ENCODE measurements at regions not wholly inside any gene's neighbourhood (a gene's known extent, or its start where the extent isn't known, plus 50 kb on each side); places are given as distances from the start of the nearest gene placed in this dataset.

GRCh38 chr11:112548641-112549040 lies 288.0 kb upstream of the PLET1 start:
- CTCF ChIA-PET: interaction anchor here (0.6 kb wide), 1 partner anchor 1619 kb away, joined by 3 read pairs; no protein-coding TSS in a partner anchor
- Mint-ChIP-seq H3K4me1 (ENCODE audit: low read depth) (peaks cover 5% of the 10 kb centered on the region), H3K9me3 (no peaks in the 10 kb centered on the region), H3K36me3 (ENCODE audit: low read depth) (no peaks in the 10 kb centered on the region), H3K27ac (no peak overlapping the region), H3K27me3 (no peaks in the 10 kb centered on the region), H3K4me3 (no peak overlapping the region)
- intact Hi-C loops (cut with DNase I, micrococcal nuclease): no loop called here
- Histone ChIP-seq H3K36me3 (ENCODE audit: insufficient read depth, low read length) (no peaks in the 10 kb centered on the region), H3K4me3 (ENCODE audit: low read length) (no peak overlapping the region), H3K9me3 (ENCODE audit: control insufficient read depth in 1 of 2, insufficient read depth in 1 of 2, low read length in 2 of 2) (no peaks in the 10 kb centered on the region), H3K4me1 (ENCODE audit: insufficient read depth, low read length) (no peaks in the 10 kb centered on the region), H3K27ac (ENCODE audit: low read depth in 1 of 2, low read length in 2 of 2) (no peak overlapping the region), H3K27me3 (ENCODE audit: control insufficient read depth in 1 of 2, insufficient read depth in 2 of 2, low read length in 2 of 2) (peaks cover 0 to 4% of the 10 kb centered on the region in 2 experiments)
- ATAC-seq (ENCODE audit: poor library complexity): no peak
- POLR2A ChIA-PET: no interaction called here
- no peak for DNase-seq
- TF ChIP-seq, protein P1, sequence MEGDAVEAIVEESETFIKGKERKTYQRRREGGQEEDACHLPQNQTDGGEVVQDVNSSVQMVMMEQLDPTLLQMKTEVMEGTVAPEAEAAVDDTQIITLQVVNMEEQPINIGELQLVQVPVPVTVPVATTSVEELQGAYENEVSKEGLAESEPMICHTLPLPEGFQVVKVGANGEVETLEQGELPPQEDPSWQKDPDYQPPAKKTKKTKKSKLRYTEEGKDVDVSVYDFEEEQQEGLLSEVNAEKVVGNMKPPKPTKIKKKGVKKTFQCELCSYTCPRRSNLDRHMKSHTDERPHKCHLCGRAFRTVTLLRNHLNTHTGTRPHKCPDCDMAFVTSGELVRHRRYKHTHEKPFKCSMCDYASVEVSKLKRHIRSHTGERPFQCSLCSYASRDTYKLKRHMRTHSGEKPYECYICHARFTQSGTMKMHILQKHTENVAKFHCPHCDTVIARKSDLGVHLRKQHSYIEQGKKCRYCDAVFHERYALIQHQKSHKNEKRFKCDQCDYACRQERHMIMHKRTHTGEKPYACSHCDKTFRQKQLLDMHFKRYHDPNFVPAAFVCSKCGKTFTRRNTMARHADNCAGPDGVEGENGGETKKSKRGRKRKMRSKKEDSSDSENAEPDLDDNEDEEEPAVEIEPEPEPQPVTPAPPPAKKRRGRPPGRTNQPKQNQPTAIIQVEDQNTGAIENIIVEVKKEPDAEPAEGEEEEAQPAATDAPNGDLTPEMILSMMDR (IDR thresholded peaks at IDR 0.05): no peak

GRCh38 chr11:112553205-112553731 lies 292.6 kb upstream of the PLET1 start:
- Histone ChIP-seq H3K27me3 (ENCODE audit: control insufficient read depth in 1 of 2, insufficient read depth in 2 of 2, low read length in 2 of 2) (peaks cover 0 to 4% of the 10 kb centered on the region in 2 experiments), H3K36me3 (ENCODE audit: insufficient read depth, low read length) (no peaks in the 10 kb centered on the region), H3K4me1 (ENCODE audit: insufficient read depth, low read length) (peaks cover 6% of the 10 kb centered on the region), H3K4me3 (ENCODE audit: low read length) (no peak overlapping the region), H3K9me3 (ENCODE audit: control insufficient read depth in 1 of 2, insufficient read depth in 1 of 2, low read length in 2 of 2) (no peaks in the 10 kb centered on the region), H3K27ac (ENCODE audit: low read depth in 1 of 2, low read length in 2 of 2) (no peak overlapping the region)
- Mint-ChIP-seq H3K27ac (no peak overlapping the region), H3K9me3 (no peaks in the 10 kb centered on the region), H3K4me3 (no peak overlapping the region), H3K36me3 (ENCODE audit: low read depth) (no peaks in the 10 kb centered on the region), H3K27me3 (no peaks in the 10 kb centered on the region), H3K4me1 (ENCODE audit: low read depth) (no peaks in the 10 kb centered on the region)
- TF ChIP-seq, protein P1 (IDR thresholded peaks at IDR 0.05): no peak
- ATAC-seq (ENCODE audit: poor library complexity) (no peak), DNase-seq (no peak)
- CTCF ChIA-PET: no interaction called here
- intact Hi-C loops (cut with DNase I, micrococcal nuclease): no loop called here
- POLR2A ChIA-PET: interaction anchor here (0.9 kb wide), 1 partner anchor 24 kb away, joined by 3 read pairs; no protein-coding TSS in a partner anchor

GRCh38 chr11:112554586-112554985 lies 293.9 kb upstream of the PLET1 start:
- no peaks in the 10 kb centered on the region for H3K4me1 Mint-ChIP-seq (ENCODE audit: low read depth)
- peaks cover 0 to 4% of the 10 kb centered on the region in 2 experiments for H3K27me3 ChIP-seq (ENCODE audit: control insufficient read depth in 1 of 2, insufficient read depth in 2 of 2, low read length in 2 of 2)
- peaks cover 6% of the 10 kb centered on the region for H3K4me1 ChIP-seq (ENCODE audit: insufficient read depth, low read length)
- H3K27ac ChIP-seq (ENCODE audit: low read depth in 1 of 2, low read length in 2 of 2): no peak overlapping the region
- H3K9me3 ChIP-seq (ENCODE audit: control insufficient read depth in 1 of 2, insufficient read depth in 1 of 2, low read length in 2 of 2): no peaks in the 10 kb centered on the region
- DNase-seq (no peak), ATAC-seq (ENCODE audit: poor library complexity) (no peak)
- no peaks in the 10 kb centered on the region for H3K27me3 Mint-ChIP-seq
- no peaks in the 10 kb centered on the region for H3K36me3 ChIP-seq (ENCODE audit: insufficient read depth, low read length)
- POLR2A ChIA-PET: no interaction called here
- TF ChIP-seq, protein P1 (IDR thresholded peaks at IDR 0.05): no peak
- no peak overlapping the region for H3K4me3 Mint-ChIP-seq
- intact Hi-C loops (cut with DNase I, micrococcal nuclease): loop anchor here in 1 of 2 experiments (2.0 kb wide), 1 partner anchor 334 kb away; no protein-coding TSS in a partner anchor
- H3K36me3 Mint-ChIP-seq (ENCODE audit: low read depth): no peaks in the 10 kb centered on the region
- CTCF ChIA-PET: no interaction called here
- H3K4me3 ChIP-seq (ENCODE audit: low read length): no peak overlapping the region
- H3K9me3 Mint-ChIP-seq: no peaks in the 10 kb centered on the region
- no peak overlapping the region for H3K27ac Mint-ChIP-seq

All from CD4-positive, alpha-beta T cell (primary cell).